ENCODE measurements at regions not wholly inside any gene's neighbourhood (a gene's known extent, or its start where the extent isn't known, plus 50 kb on each side); places are given as distances from the start of the nearest gene placed in this dataset.

DNA sequence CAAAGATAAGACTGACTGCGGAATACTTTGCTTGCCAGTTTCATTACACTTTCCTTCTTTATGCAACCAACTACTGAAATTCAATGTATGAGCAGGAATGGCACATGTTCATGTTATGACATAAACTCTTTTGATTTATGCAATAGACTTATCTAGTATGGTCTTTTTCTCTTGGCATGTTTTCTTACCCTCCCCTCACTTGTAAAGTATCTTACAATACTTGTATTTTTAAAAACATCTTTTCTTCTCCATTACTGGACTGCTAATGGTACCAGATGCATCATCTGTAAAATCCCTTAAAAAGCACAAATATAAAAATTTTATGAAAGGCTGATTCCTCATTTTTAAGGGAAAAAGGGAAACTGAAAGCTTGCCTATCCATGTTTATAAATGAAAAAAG is 373.8 kb downstream of the ZEB2 start:
- no peaks in the 10 kb centered on the region for H3K4me1 Mint-ChIP-seq
- TF ChIP-seq, protein P1, sequence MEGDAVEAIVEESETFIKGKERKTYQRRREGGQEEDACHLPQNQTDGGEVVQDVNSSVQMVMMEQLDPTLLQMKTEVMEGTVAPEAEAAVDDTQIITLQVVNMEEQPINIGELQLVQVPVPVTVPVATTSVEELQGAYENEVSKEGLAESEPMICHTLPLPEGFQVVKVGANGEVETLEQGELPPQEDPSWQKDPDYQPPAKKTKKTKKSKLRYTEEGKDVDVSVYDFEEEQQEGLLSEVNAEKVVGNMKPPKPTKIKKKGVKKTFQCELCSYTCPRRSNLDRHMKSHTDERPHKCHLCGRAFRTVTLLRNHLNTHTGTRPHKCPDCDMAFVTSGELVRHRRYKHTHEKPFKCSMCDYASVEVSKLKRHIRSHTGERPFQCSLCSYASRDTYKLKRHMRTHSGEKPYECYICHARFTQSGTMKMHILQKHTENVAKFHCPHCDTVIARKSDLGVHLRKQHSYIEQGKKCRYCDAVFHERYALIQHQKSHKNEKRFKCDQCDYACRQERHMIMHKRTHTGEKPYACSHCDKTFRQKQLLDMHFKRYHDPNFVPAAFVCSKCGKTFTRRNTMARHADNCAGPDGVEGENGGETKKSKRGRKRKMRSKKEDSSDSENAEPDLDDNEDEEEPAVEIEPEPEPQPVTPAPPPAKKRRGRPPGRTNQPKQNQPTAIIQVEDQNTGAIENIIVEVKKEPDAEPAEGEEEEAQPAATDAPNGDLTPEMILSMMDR (conservative IDR thresholded peaks at IDR 0.05), result no peak
- H3K27ac Mint-ChIP-seq (ENCODE audit: unreplicated experiment), result no peak overlapping the region
- H3K36me3 Mint-ChIP-seq (ENCODE audit: low read depth), result peaks cover 3% of the 10 kb centered on the region
- no peaks in the 10 kb centered on the region for H3K9me3 Mint-ChIP-seq
- no peak overlapping the region for H3K4me3 Mint-ChIP-seq
- H3K27me3 Mint-ChIP-seq (ENCODE audit: low read depth), result no peaks in the 10 kb centered on the region
- DNase-seq (ENCODE audit: low read depth, low spot score), result no peak

DNA sequence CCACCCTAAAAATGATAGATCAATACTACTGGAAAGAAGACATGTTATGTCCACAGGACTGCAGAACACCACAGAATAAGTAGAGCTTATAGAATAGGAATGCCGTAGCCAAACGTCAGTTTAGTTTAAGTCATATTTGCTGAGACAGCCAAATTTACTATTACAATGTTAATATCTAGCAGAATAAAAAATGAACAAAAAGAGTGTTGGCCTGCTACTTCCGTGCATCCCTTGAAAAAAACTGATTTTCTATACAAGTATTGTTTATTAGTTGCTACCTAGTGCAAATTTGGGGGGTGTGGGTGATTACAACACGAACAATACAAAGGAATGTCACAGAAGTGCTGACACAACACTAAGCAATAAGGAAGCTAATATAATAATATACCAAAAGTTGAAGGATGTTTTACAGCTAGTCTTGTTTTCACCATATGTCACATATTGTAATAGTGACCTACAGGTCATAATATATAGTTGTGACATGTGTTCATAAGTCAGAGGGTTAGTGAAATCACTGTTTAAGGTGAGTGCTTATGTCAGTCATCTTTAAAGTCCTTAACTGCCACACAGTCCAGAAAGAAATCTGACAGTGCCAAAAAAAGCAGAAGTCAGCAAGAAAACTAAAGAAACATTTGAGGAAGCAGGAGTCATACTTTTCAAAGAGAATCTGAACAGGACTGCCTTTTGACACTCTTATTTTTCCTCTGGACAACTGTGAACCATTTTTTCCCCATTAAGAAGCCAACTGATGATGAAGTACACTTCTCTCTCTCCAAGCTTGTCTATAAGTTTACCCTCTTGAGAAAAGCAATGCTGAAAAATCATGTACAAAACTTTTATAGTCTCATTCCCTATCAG is 376.4 kb downstream of the ZEB2 start:
- Mint-ChIP-seq H3K4me3 (no peak overlapping the region), H3K9me3 (no peaks in the 10 kb centered on the region), H3K36me3 (ENCODE audit: low read depth) (peaks cover 3% of the 10 kb centered on the region), H3K27ac (ENCODE audit: unreplicated experiment) (no peak overlapping the region), H3K4me1 (no peaks in the 10 kb centered on the region), H3K27me3 (ENCODE audit: low read depth) (no peaks in the 10 kb centered on the region)
- DNase-seq (ENCODE audit: low read depth, low spot score), result no peak
- TF ChIP-seq, protein P1 (conservative IDR thresholded peaks at IDR 0.05), result no peak

DNA sequence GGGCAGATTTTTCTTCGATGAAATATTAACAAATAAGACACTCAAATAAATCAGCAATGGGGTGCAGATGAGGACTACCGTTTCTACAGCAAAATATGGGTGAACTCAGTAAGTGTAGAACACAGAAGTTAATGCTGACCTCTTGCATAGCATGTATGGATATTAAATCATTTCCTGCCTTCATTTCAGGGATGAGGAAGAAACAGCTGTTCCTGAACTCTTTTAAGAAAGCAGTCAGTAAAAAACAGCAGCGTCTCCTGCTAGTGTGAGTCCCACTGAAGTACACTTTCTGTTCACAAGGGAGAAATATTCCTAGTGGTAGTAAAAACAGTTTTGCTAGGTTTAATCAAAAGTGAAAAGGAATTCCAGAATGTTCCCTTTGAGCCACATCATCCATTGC is 379.0 kb downstream of the ZEB2 start:
- no peak for DNase-seq (ENCODE audit: low read depth, low spot score)
- peaks cover 3% of the 10 kb centered on the region for H3K36me3 Mint-ChIP-seq (ENCODE audit: low read depth)
- no peaks in the 10 kb centered on the region for H3K27me3 Mint-ChIP-seq (ENCODE audit: low read depth)
- H3K27ac Mint-ChIP-seq (ENCODE audit: unreplicated experiment), result no peak overlapping the region
- H3K9me3 Mint-ChIP-seq, result no peaks in the 10 kb centered on the region
- TF ChIP-seq, protein P1 (conservative IDR thresholded peaks at IDR 0.05), result no peak
- no peak overlapping the region for H3K4me3 Mint-ChIP-seq
- H3K4me1 Mint-ChIP-seq, result peaks cover 12% of the 10 kb centered on the region

DNA sequence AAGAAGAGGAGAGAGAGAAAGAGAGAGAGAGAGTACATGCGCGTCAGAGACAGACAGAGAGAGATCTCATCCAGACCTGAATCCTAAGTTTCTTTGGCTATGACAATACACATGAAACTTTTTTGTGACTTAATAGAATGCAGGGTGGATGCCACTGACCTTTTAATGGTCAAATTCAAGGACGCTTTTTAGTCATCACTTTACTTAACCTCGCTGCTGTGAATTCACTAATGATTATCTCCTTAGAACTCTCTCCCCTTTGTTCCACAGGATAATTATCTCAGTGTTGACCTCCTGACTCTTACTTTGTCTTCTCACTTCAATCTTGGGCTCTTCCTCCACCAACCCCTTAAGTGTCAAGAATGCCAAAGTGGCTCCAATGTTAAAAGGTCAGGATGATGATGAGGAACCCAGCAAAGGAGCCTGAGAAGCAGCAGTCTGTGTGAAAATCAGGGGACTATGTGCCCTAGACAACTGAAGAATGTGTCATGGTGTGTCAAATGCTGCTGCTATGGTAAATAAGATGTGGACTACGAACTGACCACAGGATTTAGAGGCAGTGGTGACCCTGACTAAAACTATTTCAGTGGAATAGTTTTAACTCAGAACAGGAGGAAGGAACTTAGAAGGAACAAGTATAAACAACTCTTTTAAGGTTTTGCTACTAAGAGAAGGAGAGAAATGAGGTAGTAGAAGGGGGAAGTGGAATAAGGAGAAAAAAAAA is 382.1 kb downstream of the ZEB2 start:
- Mint-ChIP-seq H3K9me3 (no peaks in the 10 kb centered on the region), H3K4me3 (no peak overlapping the region), H3K27me3 (ENCODE audit: low read depth) (no peaks in the 10 kb centered on the region), H3K4me1 (peaks cover 16% of the 10 kb centered on the region), H3K27ac (ENCODE audit: unreplicated experiment) (no peak overlapping the region), H3K36me3 (ENCODE audit: low read depth) (peaks cover 3% of the 10 kb centered on the region)
- TF ChIP-seq, protein P1 (conservative IDR thresholded peaks at IDR 0.05), result no peak
- DNase-seq (ENCODE audit: low read depth, low spot score), result no peak

DNA sequence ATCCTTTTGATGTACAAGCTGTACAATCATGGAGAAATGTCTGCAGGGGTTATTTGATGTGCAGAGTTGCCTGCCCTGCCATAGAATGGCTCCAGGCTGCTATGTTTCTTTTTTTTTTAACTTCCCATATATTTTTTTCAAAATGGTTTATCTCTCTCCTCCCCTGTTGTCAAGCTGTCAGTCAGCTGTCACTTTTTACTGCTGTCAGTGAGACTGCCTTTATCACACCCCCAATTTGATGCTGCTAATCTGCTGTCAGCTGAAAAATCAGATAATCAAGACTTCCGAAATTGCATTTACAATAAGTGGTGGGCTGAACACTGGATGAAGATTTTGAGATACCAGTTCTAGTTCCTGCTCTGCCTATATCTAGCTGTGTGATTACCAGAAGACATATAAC is 382.6 kb downstream of the ZEB2 start:
- Mint-ChIP-seq H3K9me3 (no peaks in the 10 kb centered on the region), H3K4me3 (no peak overlapping the region), H3K4me1 (peaks cover 16% of the 10 kb centered on the region), H3K36me3 (ENCODE audit: low read depth) (peaks cover 2% of the 10 kb centered on the region), H3K27ac (ENCODE audit: unreplicated experiment) (no peak overlapping the region), H3K27me3 (ENCODE audit: low read depth) (no peaks in the 10 kb centered on the region)
- TF ChIP-seq, protein P1 (conservative IDR thresholded peaks at IDR 0.05), result no peak
- DNase-seq (ENCODE audit: low read depth, low spot score), result no peak

Data from neural crest cell (in vitro differentiated cells).